ENCODE measurements at regions not wholly inside any gene's neighbourhood (a gene's known extent, or its start where the extent isn't known, plus 50 kb on each side); places are given as distances from the start of the nearest gene placed in this dataset.
"Not testable (repeated sequence)": the region's sequence is repeated elsewhere in the genome, so short reads cannot be mapped to it uniquely, and the experiment has no call there.

DNA sequence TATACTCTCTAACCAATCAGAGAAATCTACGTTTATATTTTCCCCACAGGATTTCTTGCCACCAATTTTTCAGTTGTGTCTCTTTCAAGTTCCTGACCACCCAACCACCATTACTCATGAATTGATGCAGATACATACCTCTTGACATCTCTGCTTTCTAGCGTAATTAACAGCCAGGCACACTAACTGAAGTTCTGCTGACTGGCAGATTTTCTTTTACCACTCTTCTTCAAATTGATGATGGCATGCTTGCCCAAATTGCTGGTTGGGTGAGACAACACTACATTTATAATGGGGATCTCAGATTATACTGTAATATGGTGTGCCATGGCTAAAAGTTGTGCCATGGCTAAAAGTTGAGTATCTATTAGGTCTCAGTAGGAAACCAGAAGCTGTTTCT, 566.7 kb downstream of the ADGRL2 start:
- no peaks in the 10 kb centered on the region for H3K27me3 ChIP-seq (ENCODE audit: control insufficient read depth in 3 of 3, insufficient read depth in 3 of 3, low read depth in 1 of 3, low read length in 3 of 3)
- H3K23ac ChIP-seq (ENCODE audit: low read depth, low read length, poor library complexity), result no peak overlapping the region
- H2AFZ ChIP-seq (ENCODE audit: low read length), result no peak overlapping the region
- H3K14ac ChIP-seq (ENCODE audit: low read length), result no peak overlapping the region
- H2BK5ac ChIP-seq (ENCODE audit: low read length), result no peak overlapping the region
- H4K8ac ChIP-seq (ENCODE audit: low read depth, low read length), result no peak overlapping the region
- no peak overlapping the region for H4K91ac ChIP-seq (ENCODE audit: low read depth, low read length, poor library complexity)
- no peak overlapping the region for H3K9ac ChIP-seq (ENCODE audit: low read depth, low read length, poor library complexity)
- H2BK15ac ChIP-seq (ENCODE audit: low read length), result no peak overlapping the region
- WGBS, 2 donors (ENCODE audit: extremely low coverage in 2 of 2, insufficient read length in 2 of 2, insufficient replicate concordance in 1 of 2), result no CpG with 5 or more reads among the region's 2 CpGs
- DNase-seq (ENCODE audit: low spot score), result no peak
- H3K4ac ChIP-seq (ENCODE audit: low read length), result no peak overlapping the region
- no peaks in the 10 kb centered on the region for H3K79me1 ChIP-seq (ENCODE audit: low read depth, low read length)
- no peak overlapping the region for H3K18ac ChIP-seq (ENCODE audit: low read length)
- H3K27ac ChIP-seq (replicated peaks; ENCODE audit: low read length), result no peak overlapping the region
- H2BK120ac ChIP-seq (ENCODE audit: low read depth, low read length), result no peak overlapping the region
- no peak overlapping the region for H2AK5ac ChIP-seq (ENCODE audit: low read depth, low read length)
- H3K36me3 ChIP-seq (replicated peaks in 1 of 2; ENCODE audit: control insufficient read depth in 2 of 2, insufficient read depth in 2 of 2, low read length in 2 of 2), result no peaks in the 10 kb centered on the region
- H3K4me3 ChIP-seq (ENCODE audit: low read length in 2 of 2), result no peak overlapping the region
- no peak overlapping the region for H2BK12ac ChIP-seq (ENCODE audit: low read length)
- no peak overlapping the region for H3K4me2 ChIP-seq (ENCODE audit: insufficient read depth, low read length, poor library complexity, severe bottlenecking)
- H3K9me3 ChIP-seq (replicated peaks in 1 of 2; ENCODE audit: control insufficient read depth in 2 of 2, insufficient read depth in 1 of 2, low read depth in 1 of 2, low read length in 2 of 2), result peaks cover 0 to 2% of the 10 kb centered on the region in 2 donors
- H3K4me1 ChIP-seq (ENCODE audit: control insufficient read depth in 2 of 2, insufficient read depth in 1 of 2, low read depth in 1 of 2, low read length in 2 of 2), result no peaks in the 10 kb centered on the region

DNA sequence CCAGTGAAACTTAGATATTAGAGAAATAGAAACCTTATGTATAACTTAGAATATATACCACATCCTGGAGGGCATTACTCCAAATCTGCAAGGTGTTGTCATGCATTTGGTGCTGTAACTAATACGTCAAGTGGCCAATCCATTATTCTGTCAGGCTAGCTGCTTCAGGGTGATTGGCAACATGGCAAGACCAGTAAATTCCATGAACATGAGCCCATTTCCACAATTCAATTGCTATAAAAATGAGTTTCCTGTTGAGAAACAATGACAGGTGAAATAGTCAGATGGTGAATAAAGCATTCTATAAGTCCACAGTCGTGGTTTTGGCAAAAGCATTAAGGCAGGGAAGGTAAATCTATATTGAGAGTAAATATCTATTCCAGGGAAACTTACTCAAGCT, 566.0 kb downstream of the ADGRL2 start:
- Histone ChIP-seq H3K4me2 (ENCODE audit: insufficient read depth, low read length, poor library complexity, severe bottlenecking) (no peak overlapping the region), H3K27me3 (ENCODE audit: control insufficient read depth in 3 of 3, insufficient read depth in 3 of 3, low read depth in 1 of 3, low read length in 3 of 3) (no peaks in the 10 kb centered on the region), H3K4me1 (ENCODE audit: control insufficient read depth in 2 of 2, insufficient read depth in 1 of 2, low read depth in 1 of 2, low read length in 2 of 2) (peaks cover 0 to under 1% of the 10 kb centered on the region in 2 donors), H3K9ac (ENCODE audit: low read depth, low read length, poor library complexity) (no peak overlapping the region), H4K91ac (ENCODE audit: low read depth, low read length, poor library complexity) (no peak overlapping the region), H2AFZ (ENCODE audit: low read length) (no peak overlapping the region), H3K4me3 (ENCODE audit: low read length in 2 of 2) (no peak overlapping the region), H2BK5ac (ENCODE audit: low read length) (no peak overlapping the region), H3K4ac (ENCODE audit: low read length) (no peak overlapping the region), H3K9me3 (replicated peaks in 1 of 2; ENCODE audit: control insufficient read depth in 2 of 2, insufficient read depth in 1 of 2, low read depth in 1 of 2, low read length in 2 of 2) (peaks cover 0 to 2% of the 10 kb centered on the region in 2 donors), H3K18ac (ENCODE audit: low read length) (no peak overlapping the region), H4K8ac (ENCODE audit: low read depth, low read length) (no peak overlapping the region), H3K14ac (ENCODE audit: low read length) (no peak overlapping the region), H3K79me1 (ENCODE audit: low read depth, low read length) (no peaks in the 10 kb centered on the region), H2BK120ac (ENCODE audit: low read depth, low read length) (no peak overlapping the region), H2BK15ac (ENCODE audit: low read length) (no peak overlapping the region), H2AK5ac (ENCODE audit: low read depth, low read length) (no peak overlapping the region), H2BK12ac (ENCODE audit: low read length) (no peak overlapping the region), H3K23ac (ENCODE audit: low read depth, low read length, poor library complexity) (no peak overlapping the region), H3K36me3 (replicated peaks in 1 of 2; ENCODE audit: control insufficient read depth in 2 of 2, insufficient read depth in 2 of 2, low read length in 2 of 2) (no peaks in the 10 kb centered on the region), H3K27ac (replicated peaks; ENCODE audit: low read length) (no peak overlapping the region)
- WGBS, 2 donors (ENCODE audit: extremely low coverage in 2 of 2, insufficient read length in 2 of 2, insufficient replicate concordance in 1 of 2), result no CpG with 5 or more reads among the region's 2 CpGs
- DNase-seq (ENCODE audit: low spot score), result no peak

DNA sequence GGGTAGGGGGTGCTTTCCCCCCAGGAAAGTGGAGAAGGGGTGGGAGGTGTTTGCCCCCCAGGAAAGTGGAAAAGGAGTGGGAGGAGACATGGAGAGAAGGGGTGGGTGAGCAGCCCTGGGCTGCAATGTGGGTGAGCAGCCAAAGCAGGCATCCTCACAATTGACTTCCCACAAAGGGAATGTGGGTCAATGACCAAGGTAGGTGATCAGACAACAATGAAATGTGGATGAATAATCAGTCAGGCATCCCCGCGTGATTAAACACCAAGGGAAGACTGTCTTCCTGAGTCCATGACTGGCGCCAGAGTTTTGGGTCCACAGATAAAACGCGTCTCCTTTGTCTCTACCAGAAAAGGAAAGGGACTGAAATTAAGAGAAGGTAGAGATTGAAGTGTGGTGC, 558.8 kb downstream of the ADGRL2 start:
- no CpG with 5 or more reads among the region's 5 CpGs for WGBS, 2 donors (ENCODE audit: extremely low coverage in 2 of 2, insufficient read length in 2 of 2, insufficient replicate concordance in 1 of 2)
- not testable (repeated sequence) for H3K79me1 ChIP-seq (ENCODE audit: low read depth, low read length); H3K27ac ChIP-seq (replicated peaks; ENCODE audit: low read length); H3K4me1 ChIP-seq (ENCODE audit: control insufficient read depth in 2 of 2, insufficient read depth in 1 of 2, low read depth in 1 of 2, low read length in 2 of 2); H3K14ac ChIP-seq (ENCODE audit: low read length); H3K27me3 ChIP-seq (ENCODE audit: control insufficient read depth in 3 of 3, insufficient read depth in 3 of 3, low read depth in 1 of 3, low read length in 3 of 3); H2BK15ac ChIP-seq (ENCODE audit: low read length); H2AK5ac ChIP-seq (ENCODE audit: low read depth, low read length); H3K18ac ChIP-seq (ENCODE audit: low read length); H2AFZ ChIP-seq (ENCODE audit: low read length); H2BK12ac ChIP-seq (ENCODE audit: low read length); H4K91ac ChIP-seq (ENCODE audit: low read depth, low read length, poor library complexity); DNase-seq (ENCODE audit: low spot score); H3K4ac ChIP-seq (ENCODE audit: low read length); H3K4me3 ChIP-seq (ENCODE audit: low read length in 2 of 2); H3K9ac ChIP-seq (ENCODE audit: low read depth, low read length, poor library complexity); H2BK5ac ChIP-seq (ENCODE audit: low read length); H3K36me3 ChIP-seq (replicated peaks in 1 of 2; ENCODE audit: control insufficient read depth in 2 of 2, insufficient read depth in 2 of 2, low read length in 2 of 2); H3K9me3 ChIP-seq (replicated peaks in 1 of 2; ENCODE audit: control insufficient read depth in 2 of 2, insufficient read depth in 1 of 2, low read depth in 1 of 2, low read length in 2 of 2); H2BK120ac ChIP-seq (ENCODE audit: low read depth, low read length); H4K8ac ChIP-seq (ENCODE audit: low read depth, low read length); H3K23ac ChIP-seq (ENCODE audit: low read depth, low read length, poor library complexity); H3K4me2 ChIP-seq (ENCODE audit: insufficient read depth, low read length, poor library complexity, severe bottlenecking)

DNA sequence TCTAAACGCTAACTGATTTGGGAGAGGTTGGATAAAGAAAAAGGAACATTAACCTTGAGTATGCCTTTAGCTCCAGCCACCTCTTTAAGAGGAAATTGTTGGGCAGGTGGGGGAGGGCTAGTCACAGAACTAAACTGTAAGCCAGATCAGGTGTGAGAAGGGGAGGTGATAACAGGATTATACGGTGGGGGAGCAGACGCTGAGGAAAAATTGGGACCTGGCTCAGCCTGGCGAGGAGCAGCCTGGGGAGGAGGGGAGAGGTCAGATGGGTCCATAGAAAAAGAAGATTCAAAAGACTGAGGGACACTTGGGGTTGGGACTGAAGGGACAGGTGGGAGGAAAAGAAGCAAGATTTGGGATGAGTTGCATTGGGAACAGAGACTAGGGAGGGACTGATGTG, 558.0 kb downstream of the ADGRL2 start:
- not testable (repeated sequence) for DNase-seq (ENCODE audit: low spot score); H3K36me3 ChIP-seq (replicated peaks in 1 of 2; ENCODE audit: control insufficient read depth in 2 of 2, insufficient read depth in 2 of 2, low read length in 2 of 2); H2BK15ac ChIP-seq (ENCODE audit: low read length); H2AFZ ChIP-seq (ENCODE audit: low read length); H3K27me3 ChIP-seq (ENCODE audit: control insufficient read depth in 3 of 3, insufficient read depth in 3 of 3, low read depth in 1 of 3, low read length in 3 of 3); H3K4me3 ChIP-seq (ENCODE audit: low read length in 2 of 2); H3K18ac ChIP-seq (ENCODE audit: low read length); H3K14ac ChIP-seq (ENCODE audit: low read length); H3K4me1 ChIP-seq (ENCODE audit: control insufficient read depth in 2 of 2, insufficient read depth in 1 of 2, low read depth in 1 of 2, low read length in 2 of 2); H4K91ac ChIP-seq (ENCODE audit: low read depth, low read length, poor library complexity); H2BK120ac ChIP-seq (ENCODE audit: low read depth, low read length); H4K8ac ChIP-seq (ENCODE audit: low read depth, low read length); H2BK5ac ChIP-seq (ENCODE audit: low read length); H2AK5ac ChIP-seq (ENCODE audit: low read depth, low read length); H3K4ac ChIP-seq (ENCODE audit: low read length); H3K9me3 ChIP-seq (replicated peaks in 1 of 2; ENCODE audit: control insufficient read depth in 2 of 2, insufficient read depth in 1 of 2, low read depth in 1 of 2, low read length in 2 of 2); H3K79me1 ChIP-seq (ENCODE audit: low read depth, low read length); H3K9ac ChIP-seq (ENCODE audit: low read depth, low read length, poor library complexity); H3K4me2 ChIP-seq (ENCODE audit: insufficient read depth, low read length, poor library complexity, severe bottlenecking); H3K23ac ChIP-seq (ENCODE audit: low read depth, low read length, poor library complexity); H3K27ac ChIP-seq (replicated peaks; ENCODE audit: low read length); H2BK12ac ChIP-seq (ENCODE audit: low read length)
- WGBS, 2 donors (ENCODE audit: extremely low coverage in 2 of 2, insufficient read length in 2 of 2, insufficient replicate concordance in 1 of 2), result no CpG with 5 or more reads among the region's 4 CpGs
